HG02885 (cell line): ENCODE measurements at regions not wholly inside any gene's neighbourhood (a gene's known extent, or its start where the extent isn't known, plus 50 kb on each side); places are given as distances from the start of the nearest gene placed in this dataset.

Experiments used
- ATAC-seq: cut with Tn5 transposase; IDR thresholded peaks from one replicate; pipeline ENCODE4 v1.9.1; 2021; ENCODE audit warnings: mild to moderate bottlenecking; ENCODE audit not compliant: unreplicated experiment, poor library complexity

- ATAC-seq = no peak
Observed at GRCh38 chr9:115743709-115744605, 409.6 kb upstream of the PAPPA start.

- ATAC-seq = no peak
Observed at GRCh38 chr9:115746496-115746895, 407.1 kb upstream of the PAPPA start.

GRCh38 chr9:115747731-115748130 lies 405.9 kb upstream of the PAPPA start:
- no peak for ATAC-seq

GRCh38 chr9:115756736-115757135 lies 396.9 kb upstream of the PAPPA start:
- ATAC-seq = no peak

- no peak for ATAC-seq
Observed at GRCh38 chr9:115757461-115757860, 396.1 kb upstream of the PAPPA start.

- no peak for ATAC-seq
Observed at GRCh38 chr9:115758441-115758840, 395.1 kb upstream of the PAPPA start.

GRCh38 chr9:115759426-115759825 lies 394.2 kb upstream of the PAPPA start:
- no peak for ATAC-seq

- no peak for ATAC-seq
Observed at GRCh38 chr9:115764645-115765044, 388.9 kb upstream of the PAPPA start.

GRCh38 chr9:115765060-115765459 lies 388.5 kb upstream of the PAPPA start:
- ATAC-seq = no peak

GRCh38 chr9:115766370-115766955 lies 387.1 kb upstream of the PAPPA start:
- ATAC-seq = no peak

GRCh38 chr9:115770521-115770920 lies 383.1 kb upstream of the PAPPA start:
- no peak for ATAC-seq

GRCh38 chr9:115775659-115776058 lies 377.9 kb upstream of the PAPPA start:
- ATAC-seq = no peak

GRCh38 chr9:115777610-115778009 lies 376.0 kb upstream of the PAPPA start:
- ATAC-seq = no peak

GRCh38 chr9:115781070-115781736 lies 372.4 kb upstream of the PAPPA start:
- no peak for ATAC-seq

- ATAC-seq = no peak
Observed at GRCh38 chr9:115786321-115786720, 367.3 kb upstream of the PAPPA start.

- no peak for ATAC-seq
Observed at GRCh38 chr9:115790520-115790919, 363.1 kb upstream of the PAPPA start.

GRCh38 chr9:115794921-115795475 lies 358.6 kb upstream of the PAPPA start:
- no peak for ATAC-seq

- ATAC-seq = no peak
Observed at GRCh38 chr9:115799734-115800133, 353.9 kb upstream of the PAPPA start.

- no peak for ATAC-seq
Observed at GRCh38 chr9:115804206-115804605, 349.4 kb upstream of the PAPPA start.

GRCh38 chr9:115808108-115808507 lies 345.5 kb upstream of the PAPPA start:
- no peak for ATAC-seq

GRCh38 chr9:115808695-115809094 lies 344.9 kb upstream of the PAPPA start:
- ATAC-seq = no peak
